GM21367 (cell line): ENCODE measurements at regions not wholly inside any gene's neighbourhood (a gene's known extent, or its start where the extent isn't known, plus 50 kb on each side); places are given as distances from the start of the nearest gene placed in this dataset.

Source experiments
- ATAC-seq: cut with Tn5 transposase; IDR thresholded peaks from one replicate; pipeline ENCODE4 v1.9.1; 2021; ENCODE audit not compliant: unreplicated experiment

GRCh38 chr10:60666221-60666620, 112.1 kb upstream of the CDK1 start:
- no peak for ATAC-seq

DNA sequence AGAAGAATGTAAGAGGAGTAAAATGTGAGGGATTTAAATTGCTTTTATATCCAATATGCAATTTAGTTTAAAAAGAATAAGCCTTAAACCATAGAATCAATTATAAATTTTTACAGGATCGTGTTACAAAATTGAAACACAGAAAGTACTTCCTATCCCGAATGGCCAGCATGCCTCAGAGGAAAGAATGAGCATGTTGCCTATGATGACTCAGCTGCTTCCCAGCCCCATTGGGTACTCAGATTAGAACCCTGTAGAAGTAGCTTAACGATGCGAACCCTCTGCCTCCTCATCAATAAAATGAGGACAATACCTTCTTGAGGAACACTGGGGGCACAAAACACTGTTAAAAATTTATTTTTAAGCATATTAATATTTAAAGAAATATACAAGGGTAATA, 113.4 kb upstream of the CDK1 start:
- no peak for ATAC-seq

GRCh38 chr10:60663850-60664249, 114.4 kb upstream of the CDK1 start:
- no peak for ATAC-seq

DNA sequence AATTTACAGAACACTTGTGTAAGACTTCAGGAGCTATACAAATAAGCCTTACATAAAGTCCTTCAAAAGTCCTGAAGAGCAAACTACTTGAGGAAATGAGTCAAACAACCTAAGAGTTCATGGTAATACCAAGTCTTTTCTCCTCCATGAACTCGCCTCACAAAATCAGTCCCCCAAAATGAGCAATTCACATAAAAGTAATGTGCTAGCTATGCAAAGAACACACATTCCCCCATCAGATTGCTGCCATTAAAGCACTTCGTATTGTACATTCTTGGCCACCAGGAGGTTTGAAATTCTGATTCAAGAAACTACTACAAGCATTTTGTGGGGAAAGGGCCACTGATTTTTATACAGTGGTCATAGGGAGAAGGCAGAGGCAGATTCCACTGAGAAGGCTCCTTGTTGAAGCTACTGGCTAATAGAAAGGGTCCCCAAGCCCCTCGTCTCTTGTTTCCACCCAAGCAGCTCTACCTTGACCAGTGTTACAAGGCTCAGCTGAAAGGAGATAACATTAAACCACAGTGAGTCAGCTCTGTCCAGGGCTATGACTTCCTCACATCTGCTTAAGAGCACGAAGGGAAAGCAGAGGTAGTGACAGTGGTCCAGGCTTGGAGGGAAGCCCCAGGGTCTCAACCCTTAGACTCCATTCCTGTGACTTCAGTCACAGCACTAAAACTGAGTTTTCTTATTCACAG, 115.2 kb upstream of the CDK1 start:
- ATAC-seq = no peak

GRCh38 chr10:60661637-60662036, 116.6 kb upstream of the CDK1 start:
- no peak for ATAC-seq

DNA sequence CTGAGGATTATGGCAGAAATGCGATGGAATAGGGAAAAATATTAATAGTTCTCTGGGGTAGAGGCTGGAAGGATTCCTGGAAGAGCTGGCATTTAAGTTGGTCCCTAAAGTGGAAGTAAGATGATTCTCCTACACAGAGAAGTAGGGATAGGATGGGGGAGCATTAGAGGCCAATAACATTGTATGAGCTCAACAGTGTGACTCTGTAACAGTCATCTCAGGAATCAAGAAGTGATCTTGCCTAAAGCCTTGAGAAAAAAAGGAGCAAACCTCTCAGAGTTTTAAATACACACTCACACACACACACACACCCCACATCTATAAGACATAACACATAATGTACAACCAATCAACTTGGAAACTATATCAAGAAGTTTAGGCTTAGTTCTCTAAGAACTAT, 117.7 kb upstream of the CDK1 start:
- ATAC-seq = no peak

- no peak for ATAC-seq
Measured at GRCh38 chr10:60654813-60655464, 123.3 kb upstream of the CDK1 start.

GRCh38 chr10:60652628-60653027, 125.7 kb upstream of the CDK1 start:
- peak; percentile 97 for ATAC-seq

DNA sequence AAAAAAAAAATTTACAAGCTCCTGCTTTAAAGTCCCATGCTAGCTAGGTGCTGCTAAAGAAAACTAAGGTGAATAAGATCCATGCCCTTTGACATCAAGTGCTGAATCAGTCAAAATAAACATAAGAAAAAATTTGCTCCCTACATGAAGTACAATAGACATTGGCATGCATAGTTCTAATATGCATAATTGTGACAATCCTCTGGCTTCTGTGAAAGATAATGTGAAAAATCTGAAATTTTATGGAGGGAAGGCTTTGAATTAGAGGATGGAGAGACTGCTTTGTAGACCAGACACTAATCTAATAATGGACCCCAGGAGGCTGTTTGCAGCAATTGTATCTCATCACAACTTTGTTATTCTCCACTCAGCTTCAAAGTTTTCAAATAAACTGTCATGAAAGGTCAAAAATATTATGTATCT, 127.9 kb upstream of the CDK1 start:
- ATAC-seq = no peak

DNA sequence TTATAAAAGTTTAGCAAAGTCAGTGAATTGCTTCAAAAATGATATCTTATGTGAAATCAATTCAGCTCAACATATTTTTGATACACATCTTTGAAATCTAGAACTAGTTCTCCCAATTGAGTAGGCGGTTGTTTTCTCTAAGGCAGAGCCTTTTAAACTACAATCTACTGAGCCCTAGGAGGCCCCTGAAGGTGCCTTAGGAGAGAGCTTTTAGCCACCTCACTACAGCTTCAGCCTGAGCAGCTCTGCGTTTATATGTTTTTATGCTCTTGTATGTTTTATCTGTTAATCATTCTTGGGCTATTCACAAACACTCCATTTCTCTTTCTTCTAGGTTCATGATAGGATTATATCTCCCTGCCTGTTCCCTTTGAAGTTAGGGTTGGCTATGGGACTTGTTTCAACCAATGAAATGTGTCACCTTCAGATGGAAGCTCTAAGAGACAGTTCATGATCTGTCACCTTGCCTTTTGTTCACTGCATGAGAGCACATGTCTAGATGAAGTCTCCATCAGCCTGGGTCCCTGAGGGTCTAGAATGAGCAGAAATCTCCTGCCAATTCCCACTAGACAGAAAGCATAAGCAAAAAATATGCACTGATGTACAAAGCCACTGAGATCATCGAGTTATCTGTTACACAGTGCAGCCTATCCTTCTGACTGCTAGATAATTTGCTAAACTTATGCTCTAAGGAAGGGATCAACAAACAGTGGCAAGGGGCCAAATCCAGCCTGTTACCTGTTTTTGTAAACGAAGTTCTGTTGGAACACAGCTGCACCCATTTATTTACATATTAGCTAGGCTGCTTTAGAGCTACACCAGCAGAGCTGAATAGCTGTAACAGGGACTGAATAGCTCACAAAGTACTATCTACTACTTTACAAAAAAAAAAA, 128.5 kb upstream of the CDK1 start:
- no peak for ATAC-seq

- ATAC-seq = no peak
Measured at GRCh38 chr10:60648761-60649160, 129.5 kb upstream of the CDK1 start.

GRCh38 chr10:60646966-60647796, 131.1 kb upstream of the CDK1 start:
- ATAC-seq = peak; percentile 57

DNA sequence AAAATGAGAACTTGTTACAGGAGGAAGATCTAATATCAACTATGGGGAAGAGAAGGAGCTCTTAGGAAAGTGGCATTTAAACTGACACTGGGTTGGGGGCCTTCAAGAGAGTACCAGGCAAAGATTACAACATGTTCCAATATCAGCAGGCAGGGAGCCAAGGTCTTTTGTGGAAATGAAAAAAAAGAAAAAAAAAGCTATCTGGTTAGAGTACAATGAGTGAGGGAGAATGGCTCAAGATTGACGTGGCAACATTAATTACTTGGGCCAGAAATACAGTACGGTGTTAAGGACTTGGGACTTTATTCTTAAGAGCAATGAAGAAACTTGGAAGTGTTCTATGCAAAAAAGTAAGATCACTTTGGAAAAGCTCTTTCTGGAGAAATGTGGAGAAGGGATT, 132.3 kb upstream of the CDK1 start:
- no peak for ATAC-seq

- no peak for ATAC-seq
Measured at GRCh38 chr10:60644436-60645130, 133.7 kb upstream of the CDK1 start.

DNA sequence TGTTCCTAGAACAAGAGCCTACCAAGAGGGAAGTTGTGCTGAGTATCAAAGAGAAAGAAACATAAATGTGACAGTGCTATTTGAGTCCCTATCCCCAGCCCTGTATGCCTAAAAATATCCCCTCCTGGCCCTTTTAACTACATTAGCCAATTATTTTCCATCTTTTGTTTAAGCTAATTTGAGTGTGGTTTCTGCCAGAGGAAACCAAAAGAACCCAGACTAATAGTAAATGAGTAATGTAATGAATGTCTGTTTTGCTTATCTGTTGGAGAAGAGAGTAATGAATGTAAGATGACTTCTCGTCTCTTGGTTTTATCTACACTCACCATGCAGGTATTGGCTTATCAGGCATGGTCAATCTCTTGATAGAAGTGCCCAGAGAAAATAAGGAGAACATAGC, 134.4 kb upstream of the CDK1 start:
- no peak for ATAC-seq

DNA sequence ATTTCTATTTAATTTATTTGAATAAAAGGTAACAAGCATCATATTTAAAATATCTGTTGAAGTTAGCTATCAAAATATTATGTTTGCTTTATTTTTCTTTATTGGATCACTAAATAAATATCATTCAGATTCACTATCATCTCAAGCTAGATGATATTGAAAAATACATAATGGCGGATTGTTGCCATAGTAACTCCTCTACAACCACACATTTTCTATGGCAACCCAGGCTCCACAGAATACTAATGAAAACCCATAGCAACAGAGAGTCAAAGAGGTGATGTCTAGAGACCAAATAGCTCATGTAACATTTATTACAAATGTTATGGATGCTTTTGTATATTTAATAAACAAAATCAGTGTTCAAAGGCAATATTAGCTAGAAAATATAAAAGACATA, 148.9 kb upstream of the CDK1 start:
- ATAC-seq = no peak

DNA sequence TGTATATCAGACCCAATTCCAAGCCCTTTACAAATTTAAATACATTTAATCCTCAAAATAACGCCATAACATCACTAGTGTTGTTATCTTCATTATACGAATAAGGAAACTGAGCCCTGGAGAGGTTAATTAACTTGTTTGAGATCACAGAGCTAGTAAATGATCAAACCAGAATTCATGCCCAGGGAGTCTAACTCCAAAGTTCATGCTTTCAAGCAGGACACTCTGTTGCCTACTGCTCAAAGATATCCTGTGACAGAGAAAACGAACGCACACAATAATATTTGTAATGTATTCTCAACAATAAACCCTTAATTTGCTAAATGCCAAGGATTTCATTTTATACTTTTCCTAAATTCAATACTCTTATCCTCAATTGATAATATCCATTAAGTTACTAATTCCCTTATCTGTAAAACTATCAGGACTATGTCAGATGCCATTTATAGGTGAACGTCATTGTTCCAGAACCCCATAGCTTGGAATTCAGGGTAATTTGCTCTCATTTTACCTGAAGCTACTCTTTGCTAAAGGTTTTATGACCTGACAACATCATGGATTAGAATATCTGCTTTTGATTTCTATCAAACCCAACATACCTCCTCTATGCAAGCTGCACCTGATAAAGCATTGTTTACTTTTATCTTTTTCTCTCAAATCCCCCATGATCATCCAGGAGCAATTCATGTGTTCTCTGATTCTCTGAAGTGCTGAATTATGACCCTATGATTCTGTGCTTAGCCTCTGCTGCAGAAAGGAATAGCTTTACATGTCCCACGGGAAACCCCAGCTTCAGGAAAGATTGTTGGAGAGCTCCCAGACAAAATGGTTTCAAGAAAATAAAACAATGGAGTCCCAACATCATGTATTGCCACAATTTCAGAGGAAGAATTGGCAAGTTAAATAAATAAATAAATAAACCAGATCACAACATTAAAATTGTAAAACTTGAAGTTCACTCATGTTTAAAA, 150.2 kb upstream of the CDK1 start:
- no peak for ATAC-seq

GRCh38 chr10:60626037-60626436, 152.2 kb upstream of the CDK1 start:
- ATAC-seq = no peak

GRCh38 chr10:60623627-60624026, 154.7 kb upstream of the CDK1 start:
- no peak for ATAC-seq
